GM18870 (cell line): ENCODE measurements at regions not wholly inside any gene's neighbourhood (a gene's known extent, or its start where the extent isn't known, plus 50 kb on each side); places are given as distances from the start of the nearest gene placed in this dataset.

Experiments used
- ATAC-seq: cut with Tn5 transposase; IDR thresholded peaks from one replicate; pipeline ENCODE4 v1.9.1; 2021; ENCODE audit warnings: moderate library complexity; ENCODE audit not compliant: unreplicated experiment

DNA sequence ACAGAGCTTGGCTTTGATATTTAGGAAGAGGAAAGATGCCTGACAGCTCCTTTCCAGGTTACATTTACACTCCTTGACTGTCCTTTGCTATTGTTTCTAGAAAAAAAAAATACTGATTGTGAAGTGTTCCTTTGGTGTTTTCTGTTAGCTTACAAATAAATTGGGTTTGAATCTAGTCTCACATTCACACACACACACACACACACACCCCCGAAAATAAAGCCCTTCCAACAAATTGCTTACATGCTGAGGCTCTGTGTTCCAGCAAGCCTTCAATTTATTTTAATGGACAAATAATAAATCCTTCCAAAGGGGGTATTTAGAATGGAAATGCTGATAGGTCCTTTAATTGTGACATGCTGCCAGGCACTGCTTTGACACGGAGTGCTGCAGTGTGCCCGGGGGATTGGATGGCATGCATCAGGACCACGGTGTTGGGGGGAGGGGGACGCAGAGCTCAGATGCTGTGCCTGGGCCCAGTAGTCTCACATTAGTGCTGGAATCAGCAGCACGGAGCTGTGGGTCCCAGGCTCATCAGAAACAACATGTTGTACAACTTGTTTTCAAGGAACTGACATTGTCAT, 199.9 kb downstream of the CD83 start:
- ATAC-seq, result no peak

DNA sequence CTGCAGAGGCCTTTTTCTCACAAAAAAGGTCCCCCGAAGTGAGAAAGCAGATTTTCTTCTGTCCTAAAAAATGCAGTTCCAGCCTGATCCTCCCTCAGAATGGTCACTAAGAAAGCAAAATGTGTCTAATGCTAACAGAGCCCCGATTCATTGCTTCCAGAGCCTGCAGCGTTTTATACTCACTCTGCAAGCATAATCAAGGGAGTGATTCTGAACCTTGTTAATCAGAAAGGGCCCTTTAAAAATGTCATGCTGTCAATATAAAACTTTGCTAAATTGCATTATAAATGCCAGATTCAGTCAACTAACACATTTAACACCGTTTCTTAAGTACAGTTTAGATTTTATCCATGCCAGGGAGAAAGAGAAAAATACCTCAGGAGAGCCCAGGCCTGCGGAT, 202.8 kb downstream of the CD83 start:
- no peak for ATAC-seq

DNA sequence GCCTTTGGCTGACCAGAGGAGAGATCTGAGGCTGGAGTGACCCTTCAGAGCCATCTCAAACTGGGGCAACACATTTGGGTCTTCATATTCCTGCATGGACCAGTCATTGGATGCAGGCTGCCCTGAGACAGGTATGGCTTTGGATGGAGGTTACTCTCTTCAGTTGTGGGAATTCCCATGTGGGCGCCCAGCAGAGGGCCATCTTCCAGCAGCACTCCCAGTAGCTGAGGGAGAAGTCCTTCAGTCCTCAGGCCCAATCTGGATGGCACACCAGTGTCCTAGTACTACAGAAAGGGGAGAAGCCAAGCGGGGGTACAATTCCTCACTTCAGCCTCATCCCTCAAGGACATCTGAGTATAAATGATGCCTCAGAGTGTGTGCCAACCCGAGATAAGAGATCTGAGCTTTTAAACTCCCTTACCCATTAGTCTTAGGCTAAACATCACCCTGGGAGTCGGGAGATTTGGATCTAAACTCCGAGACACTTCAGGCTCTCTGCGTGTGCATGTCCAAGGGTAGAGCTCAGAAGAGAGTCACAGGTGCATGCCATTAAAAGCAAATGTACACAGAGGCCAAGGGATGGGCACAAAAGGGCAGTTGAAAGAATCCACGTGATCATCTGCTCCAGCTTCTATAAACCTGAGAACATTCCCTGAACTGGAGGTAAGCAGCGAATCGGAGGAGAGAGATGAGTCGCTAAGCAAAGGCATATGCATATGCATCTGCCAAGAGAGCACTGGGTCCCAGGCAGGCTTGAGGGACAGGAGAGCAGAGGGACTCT, 204.6 kb downstream of the CD83 start:
- no peak for ATAC-seq

DNA sequence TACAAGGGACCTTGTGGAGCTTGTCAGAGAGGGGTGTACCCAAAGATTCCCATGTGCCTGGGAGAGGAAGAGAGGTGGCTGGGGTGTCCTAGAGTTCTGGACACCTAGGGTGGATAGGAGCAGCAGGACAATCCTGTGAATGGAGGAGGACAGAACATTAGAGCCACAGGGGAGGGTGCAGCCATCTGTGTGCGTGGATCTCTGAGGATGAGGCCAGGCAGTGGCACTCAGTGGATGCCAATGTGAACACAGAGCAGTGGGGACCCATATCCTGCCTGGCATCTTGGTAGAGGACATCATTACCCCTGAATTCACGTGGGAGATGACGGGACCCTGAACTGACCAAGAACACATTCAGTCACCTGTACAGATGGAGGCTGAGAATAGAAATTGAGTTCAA, 205.3 kb downstream of the CD83 start:
- ATAC-seq, result no peak

DNA sequence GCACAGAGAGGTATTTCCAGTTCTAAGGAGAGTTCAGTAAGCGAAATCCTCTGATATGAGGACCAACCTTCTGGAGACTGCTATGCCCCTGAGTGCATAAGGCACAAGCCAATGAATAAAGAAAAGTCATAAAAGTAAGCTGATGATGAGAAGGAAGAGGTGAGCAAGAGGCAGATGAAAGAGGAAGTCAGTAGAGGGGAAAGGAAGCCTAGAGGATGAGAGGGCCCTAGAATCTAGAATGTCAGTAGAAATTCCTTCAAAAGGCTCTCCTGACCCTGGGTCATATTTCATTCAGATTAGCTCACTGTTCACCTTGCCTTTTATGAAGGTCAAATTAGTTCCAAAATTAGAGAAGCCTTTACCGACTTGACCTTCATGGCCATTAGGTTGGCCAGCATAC, 209.2 kb downstream of the CD83 start:
- ATAC-seq, result no peak

DNA sequence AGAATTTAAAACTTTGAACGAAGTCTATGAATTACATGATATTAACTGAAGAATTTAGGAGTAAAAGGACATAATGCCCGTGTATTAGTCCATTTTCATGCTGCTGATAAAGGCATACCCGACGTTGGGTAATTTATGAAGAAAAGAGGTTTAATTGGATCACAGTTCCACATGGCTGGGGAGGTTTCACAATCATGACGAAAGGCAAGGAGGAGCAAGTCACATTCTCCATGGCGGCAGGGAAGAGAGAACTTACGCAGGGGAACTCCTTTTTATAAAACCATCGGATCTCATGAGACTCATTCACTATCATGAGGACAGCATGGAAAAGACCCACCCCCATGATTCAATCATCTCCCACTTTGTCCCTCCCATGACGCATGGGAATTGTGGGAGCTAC, 210.6 kb downstream of the CD83 start:
- no peak for ATAC-seq

DNA sequence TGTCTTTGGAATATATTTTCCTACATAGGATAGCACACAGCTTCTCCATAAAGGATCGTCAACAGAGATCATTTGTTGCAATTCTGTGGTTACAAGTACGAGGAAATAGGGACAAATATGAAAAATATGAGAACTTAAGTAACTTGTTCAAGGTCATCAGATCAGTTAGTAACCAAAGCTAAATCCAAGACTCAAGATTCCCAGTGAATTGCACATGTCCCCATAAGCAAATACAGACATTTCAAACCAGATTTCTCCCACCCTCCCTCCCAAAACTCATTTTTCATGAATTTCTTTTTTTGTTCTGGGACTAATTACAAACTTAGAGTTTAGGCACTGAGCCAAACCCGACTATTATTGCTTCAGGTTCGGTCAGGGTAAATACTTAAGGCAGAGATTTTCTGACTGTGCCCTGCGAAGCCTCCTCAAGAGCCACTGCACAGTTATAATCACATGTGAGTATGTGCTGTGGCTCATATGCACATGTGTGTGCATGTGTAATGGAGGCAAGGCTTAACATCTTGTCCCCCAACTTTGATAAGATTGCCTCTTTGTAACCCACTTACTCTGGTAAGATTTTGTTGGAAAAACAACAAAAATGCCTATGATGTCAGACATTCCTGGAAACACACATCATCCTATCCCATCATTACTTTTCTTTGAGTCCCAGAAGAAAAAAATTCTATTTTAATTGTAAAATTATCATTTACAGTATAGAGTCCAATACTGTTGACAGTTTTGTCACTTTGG, 216.2 kb downstream of the CD83 start:
- ATAC-seq, result no peak

DNA sequence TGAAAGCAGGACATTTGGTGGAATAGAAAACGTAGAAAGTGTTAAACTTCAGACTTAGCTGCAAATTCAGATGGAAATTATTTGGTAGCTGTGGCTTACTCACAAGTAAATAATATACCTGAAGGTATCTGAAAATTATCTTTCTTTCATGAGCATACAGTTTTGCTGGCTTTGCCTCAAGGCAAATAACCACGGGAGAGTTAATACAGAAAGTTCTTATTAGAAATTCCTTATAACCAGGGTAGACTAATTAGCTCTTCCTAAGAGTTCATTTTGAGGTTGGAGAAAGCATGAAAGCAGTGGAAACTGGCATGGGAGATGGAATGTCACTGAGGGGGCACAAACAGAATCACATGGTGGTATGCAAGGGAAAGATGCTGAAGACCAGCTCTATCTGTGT, 217.5 kb downstream of the CD83 start:
- no peak for ATAC-seq

DNA sequence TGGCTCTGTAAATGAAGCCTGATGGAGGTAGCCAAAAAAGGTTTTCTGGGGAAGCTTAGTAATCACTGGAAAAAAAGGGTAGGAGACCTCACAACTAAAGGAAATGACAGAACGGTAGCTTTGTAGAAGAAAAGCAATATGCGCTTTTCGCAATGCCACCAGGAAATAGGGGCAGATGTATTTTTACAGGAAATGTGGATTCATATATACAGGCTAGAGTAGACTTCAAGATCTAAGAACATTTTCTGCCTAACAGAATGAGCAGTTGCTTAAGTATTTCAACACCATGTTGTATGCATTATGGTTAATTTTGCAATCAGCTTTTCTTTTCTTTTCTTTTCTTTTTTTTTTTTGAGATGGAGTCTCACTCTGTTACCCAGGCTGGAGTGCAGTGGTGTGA, 219.6 kb downstream of the CD83 start:
- no peak for ATAC-seq

DNA sequence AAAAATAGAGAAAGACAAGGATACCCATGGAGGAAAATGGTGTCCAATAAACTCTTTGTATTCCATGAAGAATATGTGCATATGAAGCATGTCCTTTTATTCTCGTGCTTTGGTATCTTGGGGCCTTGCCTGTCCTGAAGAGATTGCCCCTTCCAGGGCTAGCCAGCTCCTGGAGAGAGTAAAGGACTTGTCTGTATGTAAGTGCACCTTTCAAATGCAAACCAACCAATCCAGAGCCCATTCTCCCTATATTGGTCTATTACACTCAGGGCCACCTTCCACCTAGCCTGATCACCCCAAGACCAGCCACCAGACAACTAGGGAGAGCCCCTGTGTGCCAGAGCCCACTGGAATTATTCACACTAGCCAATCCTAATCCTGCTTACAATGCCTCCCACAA, 221.6 kb downstream of the CD83 start:
- no peak for ATAC-seq

DNA sequence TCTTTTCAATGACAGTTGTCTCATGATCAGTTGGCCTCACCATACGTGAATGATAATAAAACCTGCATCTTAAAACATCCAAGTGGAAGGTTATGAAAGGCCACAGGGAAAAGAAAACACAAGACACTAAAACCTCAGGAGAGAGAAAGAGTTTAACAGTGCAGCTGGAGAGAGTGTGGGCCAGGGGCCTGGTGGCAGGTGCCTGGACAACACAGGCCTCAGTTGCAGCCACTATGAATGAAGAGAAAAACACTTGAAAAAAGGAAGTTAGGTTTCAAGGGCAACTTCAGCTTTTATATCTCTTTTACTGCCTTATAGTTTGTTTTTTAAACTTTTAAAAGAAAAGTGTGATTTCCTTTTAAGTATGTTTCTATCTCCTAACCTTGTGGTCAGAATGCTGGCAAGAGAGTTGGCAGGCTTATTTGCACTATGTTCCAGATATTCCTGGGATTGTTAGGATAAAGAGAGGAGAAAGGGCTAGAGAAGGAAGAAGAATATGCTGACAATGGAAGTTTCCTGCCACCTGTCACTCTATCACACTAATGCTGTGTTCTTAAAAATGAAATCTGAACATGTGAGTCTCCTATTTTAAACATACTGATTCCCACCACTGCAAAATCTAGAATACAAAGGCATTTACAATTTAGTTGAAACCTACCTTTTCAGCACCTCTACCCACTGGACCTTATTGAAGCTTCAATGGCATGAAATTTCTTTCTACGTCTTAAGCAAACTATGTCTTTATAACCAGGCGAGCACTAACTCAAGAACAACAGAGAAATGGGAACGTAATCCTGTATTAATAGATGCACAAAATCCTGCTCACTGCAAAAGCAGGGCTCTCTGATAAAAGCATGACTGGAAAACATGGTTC, 222.4 kb downstream of the CD83 start:
- no peak for ATAC-seq

DNA sequence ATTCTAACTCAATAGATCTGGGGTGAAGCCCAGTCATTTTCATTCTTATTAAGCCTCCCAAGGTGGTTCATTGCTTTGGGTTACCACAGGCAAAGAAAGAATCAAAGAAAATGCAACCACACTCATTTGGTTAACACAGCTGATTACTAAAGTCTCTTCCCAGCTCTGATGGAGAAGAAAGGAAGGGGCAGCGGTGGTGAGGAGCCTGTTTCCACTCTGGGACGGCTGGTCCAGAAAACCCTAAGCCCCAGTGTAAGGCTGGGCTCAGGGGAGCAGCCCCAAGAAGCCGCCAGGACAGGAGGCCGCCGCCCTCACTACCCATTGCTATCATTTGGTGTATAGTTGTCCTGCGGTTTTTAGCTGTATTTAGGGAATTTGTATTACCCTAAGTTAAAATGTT, 226.9 kb downstream of the CD83 start:
- no peak for ATAC-seq

DNA sequence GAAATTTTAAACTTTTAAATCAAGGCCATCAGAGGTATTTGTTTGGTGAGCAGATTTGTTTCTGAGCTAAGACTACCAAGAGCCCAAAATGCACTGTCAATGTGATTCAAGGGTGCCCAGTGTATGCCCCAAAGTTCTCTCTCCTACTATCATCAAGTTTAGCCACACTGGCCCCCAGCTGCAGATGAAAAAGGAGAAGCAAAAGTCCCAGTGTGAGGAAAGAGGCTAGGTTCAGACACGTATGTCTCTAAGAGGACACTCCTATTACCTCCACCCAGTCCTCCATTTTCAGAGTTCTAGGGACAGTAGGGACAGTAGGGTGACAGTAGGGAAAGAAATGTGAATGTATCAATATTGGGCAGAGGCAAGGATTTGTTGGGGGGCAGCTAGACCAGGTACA, 230.8 kb downstream of the CD83 start:
- ATAC-seq, result no peak

DNA sequence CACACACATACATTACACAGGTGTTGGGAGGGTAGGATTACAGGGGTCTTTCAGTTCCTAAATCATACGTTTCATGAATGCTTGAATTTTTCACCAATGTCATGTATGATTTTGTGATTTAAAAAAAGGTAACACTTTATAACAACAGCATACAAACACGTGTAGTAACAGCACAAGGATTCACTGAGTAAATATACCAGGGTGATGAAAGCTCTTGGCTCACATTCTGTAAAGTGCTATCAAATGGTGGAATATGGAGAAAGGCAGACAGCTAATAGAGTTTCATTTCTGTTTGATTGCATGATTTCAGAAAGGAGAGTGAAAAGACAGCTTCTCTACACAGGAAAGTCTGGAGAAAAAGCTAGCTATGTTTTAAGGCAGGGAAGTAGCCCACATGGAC, 231.9 kb downstream of the CD83 start:
- ATAC-seq, result no peak

DNA sequence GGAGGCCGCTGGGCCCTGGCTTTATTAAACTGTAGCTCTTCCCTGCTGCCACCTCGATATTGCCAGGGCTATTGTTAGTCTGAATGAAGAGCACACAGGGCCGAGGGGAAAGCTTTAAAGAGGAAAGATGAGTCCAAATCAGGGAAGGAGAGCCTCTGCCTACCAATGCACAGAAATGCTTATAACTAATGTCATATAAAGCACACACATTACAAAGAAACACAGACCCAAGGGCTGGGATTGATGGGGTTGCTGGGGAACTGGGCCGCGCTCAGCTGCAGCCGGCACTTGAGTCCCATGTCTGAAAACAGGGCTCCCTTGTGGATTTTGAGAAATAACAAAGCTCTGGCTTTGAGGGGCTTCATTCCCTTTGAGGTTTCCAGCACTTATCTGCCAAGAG, 232.6 kb downstream of the CD83 start:
- no peak for ATAC-seq

DNA sequence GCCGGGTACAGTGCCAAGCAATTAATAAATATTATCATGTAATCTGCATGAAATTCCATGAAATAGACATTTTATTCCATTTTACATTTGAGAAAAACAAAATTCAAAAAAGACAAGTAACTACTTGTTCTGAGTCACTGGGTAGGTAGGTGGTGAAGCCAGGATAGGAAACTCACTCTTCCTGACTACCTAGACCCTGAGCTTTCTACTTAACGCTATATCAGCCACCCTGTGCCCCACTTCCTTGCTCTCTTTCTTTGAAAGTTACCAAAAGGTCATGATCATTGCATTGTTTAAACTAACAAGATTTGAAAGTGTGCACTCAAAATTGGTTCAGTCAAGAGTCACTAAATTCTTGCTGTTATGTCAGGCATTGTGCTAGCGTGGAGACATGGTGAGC, 235.7 kb downstream of the CD83 start:
- no peak for ATAC-seq

DNA sequence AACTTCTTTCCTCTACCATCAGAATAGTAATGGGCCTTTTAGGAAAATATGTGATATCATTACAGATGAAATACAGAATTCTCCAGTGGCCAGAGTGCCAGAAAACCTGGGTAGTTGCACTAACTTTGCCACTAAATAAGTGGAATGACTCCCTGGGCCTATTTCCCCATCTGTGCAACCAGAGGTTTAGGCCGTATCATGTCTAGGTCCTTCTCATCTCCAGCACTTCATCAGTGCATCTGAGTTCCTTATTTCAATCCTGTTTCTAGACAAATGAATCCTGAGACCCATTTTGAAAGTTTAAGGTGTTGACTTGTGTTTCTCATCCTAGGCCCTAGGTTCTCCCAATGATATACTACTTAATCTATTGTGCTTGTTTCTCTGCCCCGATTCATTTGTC, 236.2 kb downstream of the CD83 start:
- no peak for ATAC-seq

DNA sequence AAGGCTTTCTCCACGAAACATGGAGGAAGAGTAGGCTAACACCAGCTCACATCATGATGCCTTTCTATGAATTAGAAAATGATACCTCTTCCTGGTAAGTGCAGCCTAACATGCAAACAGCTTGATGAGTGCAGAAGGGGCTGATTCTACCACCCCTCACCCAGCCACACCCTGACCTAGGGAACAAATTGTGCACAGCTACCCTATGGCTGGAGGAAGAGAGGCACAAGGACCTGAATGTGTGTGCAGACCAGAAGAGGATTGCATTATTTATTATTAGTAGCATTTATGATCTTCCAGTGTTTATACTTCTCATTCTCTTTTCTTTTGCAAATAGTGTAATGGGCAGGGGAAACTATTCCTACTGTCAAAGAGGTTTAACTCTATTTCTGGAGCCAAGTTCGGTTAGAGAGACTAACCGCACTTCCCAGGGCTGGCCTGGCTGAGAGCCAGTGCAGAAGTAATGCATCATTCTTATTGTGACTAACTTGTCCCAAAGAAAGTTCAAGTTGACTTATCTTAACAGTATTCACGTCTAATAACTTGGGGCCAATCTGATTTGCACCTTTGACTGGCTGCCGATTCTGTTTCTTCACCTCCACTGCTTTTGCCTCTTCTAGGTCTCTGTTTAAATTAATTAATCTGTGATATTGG, 237.5 kb downstream of the CD83 start:
- no peak for ATAC-seq

DNA sequence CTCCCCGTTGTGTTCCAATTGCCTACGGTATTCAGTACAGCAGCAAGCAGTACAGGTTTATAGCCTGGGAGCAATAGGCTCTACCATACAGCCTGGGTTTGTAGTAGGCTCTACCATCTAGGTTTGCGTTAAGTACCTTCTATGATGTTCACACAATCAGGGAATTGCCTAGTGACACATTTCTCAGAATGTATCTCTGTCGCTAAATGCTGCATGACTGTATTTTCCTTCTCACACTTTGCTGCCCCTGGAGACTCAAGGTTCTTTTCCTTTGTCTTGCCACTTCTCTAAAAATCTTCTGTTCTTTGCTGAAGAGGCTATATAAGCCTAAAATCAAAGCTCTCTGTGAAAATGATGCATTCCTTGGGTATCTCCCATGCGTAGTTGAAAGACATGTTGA, 241.9 kb downstream of the CD83 start:
- ATAC-seq, result no peak

DNA sequence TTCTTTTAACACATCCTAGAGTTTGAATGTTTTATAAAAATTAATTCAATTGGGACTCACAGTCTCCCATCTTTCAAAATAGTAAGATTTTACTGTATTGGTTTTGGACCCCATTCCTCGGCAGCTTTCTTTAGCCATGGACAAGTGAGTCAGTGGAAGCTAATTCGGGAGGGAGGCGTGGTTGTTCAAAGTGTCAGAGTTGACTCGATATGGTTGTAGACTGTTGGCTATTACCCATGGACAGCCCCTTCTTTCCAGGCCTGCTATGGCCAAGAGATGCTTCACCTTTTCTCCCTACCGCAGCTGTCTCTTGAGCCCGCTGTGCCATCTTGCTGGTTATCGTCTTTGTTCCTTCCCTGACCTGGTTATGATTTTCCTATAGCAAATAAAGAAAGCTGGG, 243.0 kb downstream of the CD83 start:
- no peak for ATAC-seq

DNA sequence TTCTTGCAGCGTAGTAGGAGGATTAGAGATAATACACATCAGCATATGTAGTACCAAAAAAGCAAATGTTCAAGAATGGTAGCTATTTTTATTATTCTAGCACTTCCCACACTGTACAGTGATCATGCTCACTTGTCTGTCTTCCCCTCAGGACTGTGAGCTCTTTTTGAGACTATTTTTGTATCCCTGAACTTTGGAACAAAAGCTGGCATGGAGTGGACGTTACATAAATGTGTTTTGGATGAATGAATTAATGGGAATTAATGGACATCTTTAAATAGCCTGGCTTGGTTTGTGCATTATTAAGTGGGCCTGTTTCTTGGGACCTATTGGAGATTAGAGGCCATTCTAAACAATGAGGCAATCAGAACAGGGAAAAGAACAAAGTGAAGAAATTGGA, 243.7 kb downstream of the CD83 start:
- no peak for ATAC-seq
